MM.1S (cell line): ENCODE measurements at regions not wholly inside any gene's neighbourhood (a gene's known extent, or its start where the extent isn't known, plus 50 kb on each side); places are given as distances from the start of the nearest gene placed in this dataset.

Source experiments
- CTCF ChIP-seq: fragments of 300-600 bp; sonication (generic); IDR thresholded peaks from 2 replicates; pipeline ENCODE4 v1.5.1; 2016; ENCODE audit warnings: antibody characterized with exemption, low read length, mixed read lengths
- EZH2phosphoT487 ChIP-seq: fragments of 300-600 bp; sonication (generic); IDR thresholded peaks from 2 replicates; pipeline ENCODE4 v1.6.1; 2018; ENCODE audit warnings: antibody characterized with exemption, low read length

GRCh38 chr12:45124485-45125155, 73.7 kb upstream of the DBX2 start:
- TF ChIP-seq CTCF: no peak
- TF ChIP-seq EZH2phosphoT487: no peak
